HG03558 (cell line): ENCODE measurements at regions not wholly inside any gene's neighbourhood (a gene's known extent, or its start where the extent isn't known, plus 50 kb on each side); places are given as distances from the start of the nearest gene placed in this dataset.

Source experiments
- ATAC-seq: cut with Tn5 transposase; IDR thresholded peaks from one replicate; pipeline ENCODE4 v1.9.1; 2021; ENCODE audit warnings: moderate number of reproducible peaks; ENCODE audit not compliant: unreplicated experiment; ENCODE audit errors: extremely low read depth

DNA sequence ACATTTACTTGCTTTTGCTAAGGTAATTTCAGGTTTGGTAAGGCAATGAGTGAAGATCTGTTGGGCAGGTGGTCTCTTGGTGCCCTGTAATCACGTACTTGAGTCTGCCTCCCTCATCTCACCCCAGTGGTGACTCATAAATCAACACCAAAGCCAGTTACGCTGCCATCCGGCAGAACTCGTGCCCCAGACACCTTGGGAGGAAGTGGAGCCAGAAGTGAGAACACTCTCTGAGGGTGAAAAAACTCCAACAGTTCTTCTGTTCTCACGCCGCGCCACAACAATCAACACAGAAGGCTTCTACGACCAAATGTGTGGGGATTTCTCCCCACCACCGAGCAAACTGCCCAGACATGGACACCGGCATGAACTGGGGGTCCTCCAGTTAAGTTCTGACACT lies 206.2 kb downstream of the ARL4C start:
- peak; percentile 40 for ATAC-seq

- ATAC-seq: no peak
These were observed 206.9 kb downstream of the ARL4C start for GRCh38 chr2:234289834-234290590.

DNA sequence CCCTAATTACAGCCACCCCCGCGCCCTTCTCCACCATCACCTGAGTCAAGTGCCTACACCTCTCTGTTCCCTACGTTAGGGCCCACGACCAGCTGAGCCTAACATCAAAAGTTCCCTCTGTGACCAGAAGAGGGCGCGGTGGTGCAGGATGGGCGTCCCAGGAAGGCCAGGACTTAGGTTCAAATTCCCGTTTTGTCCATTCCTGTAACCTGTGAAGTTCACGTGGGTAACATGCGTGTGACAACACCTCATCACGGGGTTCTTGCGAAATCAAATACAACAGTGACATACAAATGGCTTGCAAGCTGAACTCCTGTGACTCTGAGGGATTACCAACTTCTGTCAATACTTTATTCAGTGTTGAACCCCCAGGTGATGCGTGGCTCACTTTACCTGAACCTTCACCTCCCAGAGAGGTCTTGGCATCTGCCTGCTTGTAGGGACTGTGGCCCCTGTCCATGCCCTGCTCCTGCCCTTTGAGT lies 207.9 kb downstream of the ARL4C start:
- ATAC-seq: no peak

GRCh38 chr2:234287650-234288049 lies 209.2 kb downstream of the ARL4C start:
- ATAC-seq: no peak

DNA sequence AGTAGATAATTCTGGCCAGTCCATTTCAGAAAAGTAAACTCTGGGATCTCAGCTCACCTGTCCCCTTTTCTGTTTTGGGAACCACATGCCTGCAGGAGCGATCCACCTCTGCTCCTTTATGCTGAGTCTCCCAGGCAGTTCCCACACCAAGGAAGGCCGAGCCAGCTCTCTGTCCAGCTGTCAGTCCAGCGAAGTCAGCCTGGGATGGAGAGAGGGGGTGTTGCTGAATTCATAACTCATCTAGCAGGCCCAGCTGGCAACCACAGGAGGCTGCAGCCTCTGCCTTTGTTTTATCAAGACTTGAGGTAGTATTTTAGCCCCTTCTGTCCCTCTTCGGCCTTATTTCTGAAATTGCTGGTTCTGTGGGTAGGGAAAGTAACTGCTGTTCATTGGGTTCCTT lies 209.9 kb downstream of the ARL4C start:
- ATAC-seq: no peak

DNA sequence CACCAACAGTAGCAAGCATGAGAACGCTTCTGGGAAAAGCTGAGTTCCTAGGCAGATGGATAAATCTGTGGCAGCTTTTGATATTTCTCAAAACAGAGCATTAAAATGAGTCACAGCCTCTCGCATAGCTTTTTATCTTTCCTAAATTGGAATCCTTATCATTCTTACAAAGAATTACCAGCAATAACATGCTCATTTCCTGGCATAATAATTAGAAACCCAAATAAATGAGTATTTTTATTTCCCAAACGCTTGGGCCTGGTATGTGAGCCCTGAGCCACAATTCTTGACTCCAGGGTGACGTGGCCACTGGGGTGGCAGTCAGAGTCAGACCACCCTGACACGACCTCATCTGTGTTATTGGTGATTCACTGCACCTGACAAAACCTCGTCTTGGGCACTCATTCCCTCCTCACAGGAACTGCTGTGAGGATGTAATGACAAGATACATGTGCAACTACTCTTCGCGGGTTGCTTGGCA lies 210.7 kb downstream of the ARL4C start:
- ATAC-seq: no peak

- no peak for ATAC-seq
These were observed 211.3 kb downstream of the ARL4C start for GRCh38 chr2:234285541-234285940.

DNA sequence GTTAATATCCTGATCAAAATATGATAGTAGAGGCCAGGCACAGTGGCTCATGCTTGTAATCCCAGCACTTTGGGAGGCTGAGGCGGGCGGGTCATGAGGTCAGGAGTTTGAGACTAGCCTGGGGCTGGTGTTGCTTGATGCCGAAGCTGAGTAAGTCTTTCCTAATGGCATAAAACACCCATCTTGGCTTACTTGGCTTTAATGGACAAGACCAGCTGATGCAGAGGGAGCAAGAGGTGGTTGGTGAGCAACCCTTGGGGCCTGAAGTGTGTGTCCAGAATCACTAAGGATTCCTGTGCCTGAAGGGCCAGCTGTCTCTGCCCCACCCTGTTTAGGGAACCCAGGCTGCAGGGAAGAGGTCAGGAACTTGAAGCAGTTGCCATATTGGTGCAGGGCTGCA lies 217.2 kb downstream of the ARL4C start:
- ATAC-seq: no peak

DNA sequence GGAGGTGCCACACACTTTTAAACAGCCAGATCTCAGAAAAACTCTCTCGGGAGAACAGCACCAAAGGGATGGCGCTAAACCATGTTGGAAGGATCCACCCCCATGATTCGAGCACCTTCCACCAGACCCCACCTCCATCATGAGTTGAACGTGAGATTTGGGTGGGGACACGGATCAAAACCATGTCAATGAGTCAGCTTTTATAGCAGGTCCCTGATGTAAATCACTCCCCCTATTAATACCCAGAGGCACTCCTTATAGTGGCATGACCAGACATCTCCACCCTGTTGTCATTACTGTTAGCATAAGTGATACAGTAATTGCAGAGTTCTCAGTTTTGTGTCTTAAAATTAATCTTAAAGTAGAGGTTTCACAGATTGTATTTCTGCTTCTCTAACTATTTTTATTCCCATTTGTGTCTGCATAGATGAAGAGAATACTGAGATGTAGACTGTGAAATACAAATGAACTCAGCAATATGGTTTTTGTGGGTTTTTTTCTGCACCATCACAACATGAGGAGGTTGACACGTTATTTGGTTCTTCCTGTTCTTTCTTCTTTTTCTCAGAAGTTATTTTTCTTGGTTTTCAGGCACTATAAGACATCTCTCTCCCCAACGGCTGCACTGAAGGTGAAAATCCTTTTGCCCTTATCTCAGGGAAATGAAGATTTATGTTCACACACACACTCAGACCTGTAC lies 218.2 kb downstream of the ARL4C start:
- ATAC-seq: no peak

DNA sequence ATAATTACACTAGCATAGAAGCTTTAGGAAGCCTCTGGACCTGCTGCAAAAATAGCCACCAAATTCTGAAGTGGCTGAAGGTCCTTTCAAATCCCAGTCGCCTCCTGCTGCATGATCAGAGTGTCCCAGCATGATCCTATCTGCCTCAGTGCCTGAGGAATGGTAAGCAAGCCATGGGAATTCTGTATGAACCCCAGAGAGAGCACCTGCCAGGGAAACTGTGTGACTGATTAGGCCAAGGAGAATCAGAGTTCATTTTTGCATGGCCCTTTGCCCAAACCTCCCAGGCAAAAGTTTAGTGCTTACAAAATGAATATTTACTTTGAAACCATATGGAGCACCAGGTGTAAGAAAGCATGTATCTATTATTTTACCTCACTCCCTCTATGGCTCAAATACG lies 221.4 kb downstream of the ARL4C start:
- no peak for ATAC-seq

DNA sequence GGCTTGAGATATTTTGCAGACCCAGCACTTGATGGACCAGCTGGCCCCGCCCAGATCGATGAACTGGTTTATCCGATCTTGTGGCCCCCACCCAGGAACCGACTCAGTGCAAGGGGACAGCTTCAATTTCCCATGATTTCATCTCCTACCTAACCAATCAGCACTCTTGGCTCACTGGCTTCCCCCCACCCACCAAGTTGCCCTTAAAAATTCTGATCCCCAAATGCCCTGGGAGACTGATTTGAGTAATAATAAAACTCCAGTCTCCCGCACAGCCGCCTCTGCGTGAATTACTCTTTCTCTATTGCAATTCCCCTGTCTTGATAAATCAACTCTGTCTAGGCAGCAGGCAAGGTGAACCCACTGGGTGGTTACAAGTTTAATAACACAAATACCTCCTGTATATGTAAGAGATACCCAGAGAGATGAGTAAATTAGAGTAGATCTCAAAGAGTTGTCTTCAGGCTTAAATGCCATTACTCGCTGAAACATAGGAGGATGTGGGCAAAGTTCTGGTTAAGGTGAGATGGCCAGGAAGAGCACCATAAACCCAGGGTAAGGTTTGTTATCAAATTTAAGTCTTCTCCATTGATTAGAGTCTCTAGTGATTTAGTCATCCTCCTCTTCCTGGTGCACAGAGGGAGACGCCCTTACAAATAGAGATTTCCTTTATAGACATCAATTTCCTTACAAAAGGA lies 222.8 kb downstream of the ARL4C start:
- no peak for ATAC-seq

DNA sequence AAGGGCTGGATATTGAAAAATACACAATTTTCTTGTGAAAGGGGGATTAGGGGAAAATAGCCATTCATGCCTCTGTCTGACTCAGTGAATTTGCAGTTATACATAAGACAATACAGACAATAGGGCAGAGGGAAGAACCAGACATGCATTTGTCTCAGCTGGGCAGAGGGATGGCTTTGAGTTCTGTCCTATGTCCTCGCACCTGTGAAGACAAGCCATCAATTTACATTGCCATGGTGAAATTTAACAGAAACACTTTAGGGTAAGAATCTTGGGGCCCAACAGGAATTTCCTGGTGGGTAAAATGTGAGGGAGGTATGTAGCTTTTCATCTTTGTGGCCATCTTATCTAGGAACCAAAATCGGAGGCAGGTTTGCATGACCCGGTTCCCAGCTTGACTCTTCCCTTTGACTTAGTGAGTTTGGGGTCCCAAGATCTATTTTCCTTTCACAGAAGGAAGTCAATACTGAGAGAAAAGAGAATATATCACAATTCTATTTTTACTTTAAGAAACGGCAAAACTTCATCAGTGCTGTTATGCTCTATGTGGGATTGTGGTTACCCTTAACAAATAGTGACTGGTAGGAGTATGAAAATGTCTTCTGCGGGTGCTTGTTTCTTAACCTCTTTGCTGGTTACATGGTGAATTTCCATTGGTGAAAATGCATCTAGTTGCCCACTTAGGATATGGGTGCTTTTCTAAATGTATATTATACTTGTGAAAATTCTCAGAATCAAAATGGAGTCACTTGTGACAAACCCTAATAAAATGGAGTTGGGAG lies 221.8 kb downstream of the SPP2 start:
- ATAC-seq: no peak

DNA sequence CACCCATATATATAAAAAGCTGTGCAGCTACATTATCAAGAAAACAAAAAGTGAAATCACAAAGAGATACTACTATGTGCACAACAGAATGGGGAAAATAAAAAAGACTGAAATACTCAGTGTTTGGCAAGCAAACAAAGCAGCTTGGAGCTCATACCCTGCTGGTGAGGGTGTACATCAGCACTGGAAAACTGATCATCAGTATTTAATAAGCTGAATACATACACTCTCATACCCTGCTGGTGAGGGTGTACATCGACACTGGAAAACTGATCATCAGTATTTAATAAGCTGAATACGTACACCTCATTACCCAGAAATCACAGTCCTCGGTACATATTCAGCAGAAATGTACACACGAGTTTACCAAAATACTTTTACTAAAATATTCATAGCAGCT lies 220.8 kb downstream of the SPP2 start:
- no peak for ATAC-seq

- no peak for ATAC-seq
These were observed 219.3 kb downstream of the SPP2 start for GRCh38 chr2:234269769-234270204.

- ATAC-seq: no peak
These were observed 217.0 kb downstream of the SPP2 start for GRCh38 chr2:234267534-234267933.

DNA sequence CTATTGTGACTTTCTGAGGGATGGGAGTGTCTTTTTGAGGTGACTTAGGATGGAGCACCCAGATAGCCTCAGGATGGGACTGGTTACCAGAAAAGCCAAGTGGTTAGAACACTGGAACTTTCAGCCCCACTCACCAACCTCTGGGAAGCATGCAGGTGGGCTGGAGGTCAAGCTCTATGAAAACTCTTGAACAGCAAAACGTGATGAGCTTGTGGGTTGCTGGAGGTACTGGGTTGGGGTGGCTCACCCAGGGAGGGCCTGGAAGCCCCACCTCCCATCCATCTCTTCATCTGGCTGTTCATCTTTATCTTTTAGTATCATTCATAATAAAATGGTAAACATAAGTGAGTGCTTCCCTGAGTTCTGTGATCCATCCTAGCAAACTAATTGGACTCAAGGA lies 216.4 kb downstream of the SPP2 start:
- ATAC-seq: no peak

GRCh38 chr2:234265206-234265605 lies 214.7 kb downstream of the SPP2 start:
- no peak for ATAC-seq

- ATAC-seq: no peak
These were observed 211.2 kb downstream of the SPP2 start for GRCh38 chr2:234261736-234262135.

GRCh38 chr2:234259440-234259839 lies 208.9 kb downstream of the SPP2 start:
- ATAC-seq: no peak

DNA sequence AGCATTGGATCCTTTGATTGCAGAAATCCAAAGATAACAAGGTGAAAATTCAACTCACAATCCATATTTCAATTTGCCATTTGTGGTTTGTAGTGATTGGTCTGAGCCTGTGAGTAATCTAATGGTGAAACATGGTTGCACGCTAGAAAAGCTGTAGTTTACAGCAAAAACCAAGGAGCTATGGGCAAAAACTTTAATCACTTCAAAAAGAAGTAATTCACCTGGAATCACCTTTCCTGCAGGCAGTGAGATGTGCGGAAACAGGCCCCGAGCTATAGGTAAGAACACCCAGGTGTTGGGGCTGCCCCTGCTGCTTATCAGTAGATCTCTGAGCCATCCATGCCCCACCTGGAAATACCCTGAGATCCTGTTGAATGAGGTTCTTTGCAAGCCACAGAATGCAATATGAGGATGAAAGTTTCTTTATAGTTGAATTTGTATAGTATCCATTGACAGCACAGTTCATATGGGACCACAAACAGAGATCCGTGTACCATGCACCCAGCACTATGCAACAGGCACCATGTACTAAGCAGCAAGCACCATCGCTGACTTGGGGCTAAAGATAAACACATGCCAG lies 208.2 kb downstream of the SPP2 start:
- no peak for ATAC-seq
